H1 (cell line): ENCODE measurements at regions not wholly inside any gene's neighbourhood (a gene's known extent, or its start where the extent isn't known, plus 50 kb on each side); places are given as distances from the start of the nearest gene placed in this dataset.

Source experiments
- CTCF ChIA-PET: fragments of 300-600 bp; sonication (Branson Sonifier 250); formaldehyde crosslinking; loops from one replicate; lab custom pipeline; 2021; ENCODE audit not compliant: partially characterized antibody; lab: Charles Lee
- POLR2A ChIA-PET: fragments of 300-600 bp; sonication (Branson Sonifier 250); formaldehyde crosslinking; loops from one replicate; lab custom pipeline; 2021; ENCODE audit warnings: inconsistent platforms; ENCODE audit not compliant: partially characterized antibody; lab: Charles Lee
- DNase-seq, 2 experiments: peaks; one replicate each; pipeline versions ENCODE4 v3.0.0 to v3.0.0-alpha.2; 2010 to 2022; ENCODE audit warnings: low spot score in 2 of 2, low read depth in 1 of 2, mixed read lengths in 1 of 2
- FAIRE-seq: peaks from 2 replicates; lab custom pipeline; 2011; peaks lifted over from hg19 to GRCh38; lab: Jason Lieb, UNC
- H2AFZ ChIP-seq: 2 replicates; pipeline ENCODE4 v1.8.1; 2012; ENCODE audit warnings: low read length, inconsistent platforms
- H2AK5ac ChIP-seq: 2 replicates; pipeline ENCODE4 v1.6.1; 2013; ENCODE audit warnings: low read depth, low read length
- H2BK120ac ChIP-seq: replicated peaks from 2 replicates; pipeline ENCODE3; 2013; ENCODE audit warnings: low read depth, low read length, inconsistent platforms
- H2BK12ac ChIP-seq: 2 replicates; pipeline ENCODE4 v1.6.1; 2013; ENCODE audit warnings: low read depth, low read length
- H2BK15ac ChIP-seq: 2 replicates; pipeline ENCODE4 v1.6.1; 2013; ENCODE audit warnings: low read length
- H2BK20ac ChIP-seq: 2 replicates; pipeline ENCODE4 v1.6.1; 2013; ENCODE audit warnings: low read length
- H2BK5ac ChIP-seq: 2 replicates; pipeline ENCODE4 v1.6.1; 2013; ENCODE audit warnings: low read depth, low read length
- H3K14ac ChIP-seq: 2 replicates; pipeline ENCODE4 v1.6.1; 2013; ENCODE audit warnings: inconsistent platforms; ENCODE audit not compliant: insufficient read length
- H3K18ac ChIP-seq: 2 replicates; pipeline ENCODE4 v1.6.1; 2013; ENCODE audit warnings: low read length; ENCODE audit errors: extremely low read depth
- H3K23ac ChIP-seq: 2 replicates; pipeline ENCODE4 v1.6.1; 2013; ENCODE audit warnings: inconsistent platforms; ENCODE audit not compliant: insufficient read length
- H3K23me2 ChIP-seq: 2 replicates; pipeline ENCODE4 v1.6.1; 2013; ENCODE audit warnings: low read depth, low read length
- H3K27ac ChIP-seq: 2 replicates; pipeline ENCODE4 v1.6.1; 2011; ENCODE audit warnings: low read depth, low read length, inconsistent platforms
- H3K27me3 ChIP-seq, 4 experiments: replicated peaks in 1 of 4; 1 replicate in 1 of 4; 2 replicates in 3 of 4; pipeline versions ENCODE4 v1.6.1 to v1.8.1; 2011 to 2013; ENCODE audit warnings: low read length in 3 of 4, mild to moderate bottlenecking in 3 of 4, inconsistent platforms in 2 of 4, mixed read lengths in 2 of 4, moderate library complexity in 1 of 4; ENCODE audit not compliant: control insufficient read depth in 3 of 4, insufficient read depth in 3 of 4; ENCODE audit errors: extremely low read depth in 1 of 4
- H3K36me3 ChIP-seq, 4 experiments: 2 replicates each; pipeline versions ENCODE4 v1.6.1 to v1.8.1; 2011 to 2013; ENCODE audit warnings: mild to moderate bottlenecking in 4 of 4, low read length in 3 of 4, moderate library complexity in 2 of 4, control low read depth in 1 of 4, inconsistent platforms in 1 of 4; ENCODE audit not compliant: insufficient read depth in 4 of 4, control insufficient read depth in 2 of 4
- H3K4ac ChIP-seq: replicated peaks from 2 replicates; pipeline ENCODE3; 2013; ENCODE audit warnings: low read length, low read depth, mixed read lengths, inconsistent platforms; ENCODE audit not compliant: insufficient read length
- H3K4me1 ChIP-seq, 4 experiments: replicated peaks in 1 of 4; 1 replicate in 1 of 4; 2 replicates in 3 of 4; pipeline versions ENCODE4 v1.6.1 to v1.8.1; 2011 to 2013; ENCODE audit warnings: low read length in 3 of 4, inconsistent platforms in 2 of 4, mixed read lengths in 1 of 4; ENCODE audit not compliant: insufficient read depth in 4 of 4, control insufficient read depth in 3 of 4
- H3K4me2 ChIP-seq, 2 experiments: 2 replicates each; pipeline versions ENCODE4 v1.6.1 to v1.8.1; 2011 to 2013; ENCODE audit warnings: low read depth in 2 of 2, low read length in 2 of 2, control low read depth in 1 of 2, inconsistent platforms in 1 of 2, mild to moderate bottlenecking in 1 of 2; ENCODE audit not compliant: insufficient read depth in 1 of 2
- H3K4me3 ChIP-seq, 4 experiments: fragments of 200-600, 300-600 bp in 1 of 4; sonication (generic), shearing (Covaris generic), sonication (Bioruptor Twin) in 1 of 4; 2 replicates each; pipeline versions ENCODE4 v1.5.1 to v1.8.1; 2011 to 2016; ENCODE audit warnings: low read length in 4 of 4, low read depth in 3 of 4, control low read depth in 2 of 4, inconsistent platforms in 2 of 4, mild to moderate bottlenecking in 2 of 4, mixed read lengths in 1 of 4, moderate library complexity in 1 of 4; ENCODE audit not compliant: insufficient read depth in 2 of 4; ENCODE audit errors: extremely low read depth in 1 of 4
- H3K56ac ChIP-seq: replicated peaks from 2 replicates; pipeline ENCODE3; 2013; ENCODE audit warnings: low read depth, mild to moderate bottlenecking, mixed read lengths, low read length, inconsistent platforms; ENCODE audit not compliant: insufficient read length
- H3K79me1 ChIP-seq: 2 replicates; pipeline ENCODE4 v1.6.1; 2013; ENCODE audit warnings: low read depth, low read length, control low read depth
- H3K79me2 ChIP-seq, 2 experiments: 2 replicates each; pipeline versions ENCODE4 v1.6.1 to v1.8.1; 2012 to 2013; ENCODE audit warnings: low read length in 2 of 2, mild to moderate bottlenecking in 2 of 2, inconsistent platforms in 1 of 2; ENCODE audit not compliant: insufficient read depth in 2 of 2, control insufficient read depth in 1 of 2
- H3K9ac ChIP-seq, 4 experiments: replicated peaks in 1 of 4; 1 replicate in 1 of 4; 2 replicates in 3 of 4; pipeline versions ENCODE4 v1.6.1 to v1.8.1; 2011 to 2013; ENCODE audit warnings: low read depth in 3 of 4, low read length in 3 of 4, control low read depth in 2 of 4, mild to moderate bottlenecking in 2 of 4, moderate library complexity in 2 of 4, inconsistent platforms in 1 of 4; ENCODE audit errors: extremely low read depth in 1 of 4
- H3K9me3 ChIP-seq, 2 experiments: 2 replicates each; pipeline versions ENCODE4 v1.6.1 to v1.8.1; 2012 to 2013; ENCODE audit warnings: mild to moderate bottlenecking in 2 of 2, moderate library complexity in 2 of 2, control low read depth in 1 of 2, inconsistent platforms in 1 of 2, low read depth in 1 of 2, low read length in 1 of 2, mixed read lengths in 1 of 2; ENCODE audit not compliant: insufficient read depth in 2 of 2
- H4K20me1 ChIP-seq, 2 experiments: replicated peaks in 1 of 2; 2 replicates each; pipeline versions ENCODE3 to v1.8.1; 2011 to 2013; ENCODE audit warnings: inconsistent platforms in 2 of 2, low read length in 2 of 2, mild to moderate bottlenecking in 1 of 2; ENCODE audit not compliant: insufficient read depth in 2 of 2, control insufficient read depth in 1 of 2
- H4K5ac ChIP-seq: 2 replicates; pipeline ENCODE4 v1.6.1; 2013; ENCODE audit warnings: low read length, low read depth, mixed read lengths, inconsistent platforms; ENCODE audit not compliant: insufficient read length
- H4K8ac ChIP-seq: 2 replicates; pipeline ENCODE4 v1.8.0; 2013; ENCODE audit warnings: mild to moderate bottlenecking, moderate library complexity, low read length, inconsistent platforms; ENCODE audit not compliant: insufficient read depth; ENCODE audit errors: extremely low read depth
- H4K91ac ChIP-seq: replicated peaks from 2 replicates; pipeline ENCODE3; 2013; ENCODE audit warnings: low read length, mixed read lengths, inconsistent platforms; ENCODE audit not compliant: insufficient read length
- BACH1 ChIP-seq: IDR thresholded peaks from 2 replicates; pipeline ENCODE4 v1.6.1; 2012; ENCODE audit warnings: low read length, improper control_type of control experiment
- CEBPB ChIP-seq: IDR thresholded peaks from 2 replicates; pipeline ENCODE4 v1.6.1; 2012; ENCODE audit warnings: low read depth, low read length
- CTBP2 ChIP-seq: IDR thresholded peaks from 2 replicates; pipeline ENCODE4 v1.7.0; 2011; ENCODE audit warnings: borderline replicate concordance, mild to moderate bottlenecking, moderate library complexity, mixed read lengths, low read length; ENCODE audit not compliant: insufficient read depth, insufficient read length
- EGR1 ChIP-seq: IDR thresholded peaks from 2 replicates; pipeline ENCODE4 v1.6.1; 2011; ENCODE audit warnings: low read depth, low read length, borderline replicate concordance
- GABPA ChIP-seq: IDR thresholded peaks from 2 replicates; pipeline ENCODE4 v1.6.1; 2011; ENCODE audit warnings: mild to moderate bottlenecking, low read length, moderate library complexity, borderline replicate concordance; ENCODE audit not compliant: insufficient read depth
- GTF2F1 ChIP-seq: IDR thresholded peaks from 2 replicates; pipeline ENCODE4 v1.6.1; 2012; ENCODE audit warnings: low read depth, low read length, improper control_type of control experiment, borderline replicate concordance
- HDAC6 ChIP-seq: IDR thresholded peaks from one replicate; pipeline ENCODE4 v1.7.1; 2012; ENCODE audit warnings: low read depth, mild to moderate bottlenecking, inconsistent platforms, low read length, moderate library complexity
- JUN ChIP-seq: IDR thresholded peaks from 2 replicates; pipeline ENCODE4 v1.6.1; 2011; ENCODE audit warnings: low read depth, mild to moderate bottlenecking, improper control_type of control experiment, low read length
- PHF8 ChIP-seq: fragments of 200-600 bp; sonication (generic); conservative IDR thresholded peaks from 2 replicates; pipeline ENCODE4 v1.7.1; 2012; ENCODE audit warnings: low read depth, mild to moderate bottlenecking, inconsistent platforms, low read length, moderate library complexity
- RAD21 ChIP-seq, 2 experiments: IDR thresholded peaks in 1 of 2; conservative IDR thresholded peaks in 1 of 2; 2 replicates each; pipeline ENCODE4 v1.6.1; 2011; ENCODE audit warnings: low read depth in 2 of 2, low read length in 2 of 2, improper control_type of control experiment in 1 of 2, inconsistent platforms in 1 of 2, mild to moderate bottlenecking in 1 of 2, moderate library complexity in 1 of 2
- RBBP5 ChIP-seq: IDR thresholded peaks from 2 replicates; pipeline ENCODE4 v1.7.1; 2012; ENCODE audit warnings: low read depth, mild to moderate bottlenecking, inconsistent platforms, low read length, moderate library complexity, borderline replicate concordance
- RFX5 ChIP-seq: IDR thresholded peaks from 2 replicates; pipeline ENCODE4 v1.6.1; 2011; ENCODE audit warnings: low read depth, low read length, improper control_type of control experiment, borderline replicate concordance
- SP2 ChIP-seq: IDR thresholded peaks from 2 replicates; pipeline ENCODE4 v1.6.1; 2012; ENCODE audit warnings: mild to moderate bottlenecking, low read length, inconsistent platforms
- TBP ChIP-seq: IDR thresholded peaks from 2 replicates; pipeline ENCODE4 v1.6.1; 2011; ENCODE audit warnings: low read depth, low read length, improper control_type of control experiment
- TCF12 ChIP-seq: IDR thresholded peaks from 2 replicates; pipeline ENCODE4 v1.6.1; 2011; ENCODE audit warnings: low read depth, mild to moderate bottlenecking, low read length
- WGBS, 2 experiments: shearing (Covaris generic) in 1 of 2; methylation state at CpG; one replicate each; pipeline versions ENCODE4 v1.1.6 to v1.1.7; 2013 to 2015; ENCODE audit warnings: low lambda C conversion rate in 2 of 2, mixed read lengths in 2 of 2, inconsistent platforms in 1 of 2, low coverage in 1 of 2, missing lambda C conversion rate in 1 of 2; ENCODE audit not compliant: insufficient replicate concordance in 2 of 2, insufficient coverage in 1 of 2, insufficient read length in 1 of 2; ENCODE audit errors: extremely low coverage in 1 of 2, missing lambda C conversion rate in 1 of 2; 5-methylcytosine and 5-hydroxymethylcytosine counted together

- H3K4me2 ChIP-seq, result no peak overlapping the region
- no peak overlapping the region for H2AFZ ChIP-seq
- CTCF ChIA-PET, result no interaction called here
- no peaks in the 10 kb centered on the region for H3K23me2 ChIP-seq
- no peak for DNase-seq
- H2AK5ac ChIP-seq, result no peak overlapping the region
- no peak overlapping the region for H4K5ac ChIP-seq
- no peak overlapping the region for H2BK15ac ChIP-seq
- H3K23ac ChIP-seq, result no peak overlapping the region
- no peak overlapping the region for H2BK5ac ChIP-seq
- H3K4me3 ChIP-seq, result no peak overlapping the region
- 88% methylated on average over 2 of the region's 2 CpGs; no CpG with 5 or more reads in 1 of the 2 experiments for WGBS, 2 experiments
- H2BK20ac ChIP-seq, result no peak overlapping the region
- no peak overlapping the region for H4K8ac ChIP-seq
- no peak overlapping the region for H3K56ac ChIP-seq
- FAIRE-seq, result no peak
- H3K4me1 ChIP-seq, result no peaks in the 10 kb centered on the region
- no peak overlapping the region for H3K27ac ChIP-seq
- POLR2A ChIA-PET, result no interaction called here
- no peaks in the 10 kb centered on the region for H3K36me3 ChIP-seq
- no peaks in the 10 kb centered on the region for H3K9me3 ChIP-seq
- no peaks in the 10 kb centered on the region for H3K27me3 ChIP-seq
- H3K4ac ChIP-seq, result no peak overlapping the region
- no peak overlapping the region for H4K91ac ChIP-seq
- H2BK12ac ChIP-seq, result no peak overlapping the region
- H2BK120ac ChIP-seq, result no peak overlapping the region
- no peaks in the 10 kb centered on the region for H4K20me1 ChIP-seq
- H3K79me2 ChIP-seq, result no peaks in the 10 kb centered on the region
- H3K18ac ChIP-seq, result no peak overlapping the region
- no peak overlapping the region for H3K14ac ChIP-seq
- H3K9ac ChIP-seq, result no peak overlapping the region
- H3K79me1 ChIP-seq, result no peaks in the 10 kb centered on the region
- TF ChIP-seq HDAC6 (no peak), EGR1 (no peak), GTF2F1 (no peak), CEBPB (no peak), TBP (no peak), RFX5 (no peak), JUN (no peak), PHF8 (no peak), CTBP2 (no peak), GABPA (no peak), SP2 (no peak), RAD21 (IDR thresholded peaks at IDR 0.05 in 1 of 2, conservative IDR thresholded peaks at IDR 0.05 in 1 of 2; ENCODE audit: low read depth in 2 of 2, low read length in 2 of 2) (no peak), TCF12 (no peak), RBBP5 (no peak), BACH1 (no peak)
Measured at GRCh38 chr6:63430985-63431519, 111.3 kb upstream of the LGSN start.
